AG04450 (cell line): ENCODE measurements at regions not wholly inside any gene's neighbourhood (a gene's known extent, or its start where the extent isn't known, plus 50 kb on each side); places are given as distances from the start of the nearest gene placed in this dataset.
A peak's percentile ranks its signal among the peaks of the same experiment; 100 is the strongest.

ENCODE experiments used
- CTCF ChIA-PET: fragments of 300-600, 350-600 bp; formaldehyde crosslinking; extraction: SDS; loops from one replicate; lab custom pipeline; 2022; ENCODE audit warnings: antibody characterized with exemption, inconsistent platforms; lab: Charles Lee
- POLR2A ChIA-PET: fragments of 350-600 bp; formaldehyde crosslinking; extraction: SDS; loops from one replicate; lab custom pipeline; 2021; ENCODE audit warnings: antibody characterized with exemption, inconsistent platforms; lab: Yijun Ruan, JAX
- DNase-seq: peaks from one replicate; pipeline ENCODE4 v3.0.0-alpha.2; 2011; ENCODE audit warnings: low read depth, low spot score
- H3K27ac ChIP-seq: one replicate; pipeline ENCODE4 v1.5.1; 2012; ENCODE audit warnings: low read depth, low read length, control low read depth
- H3K27me3 ChIP-seq: one replicate; pipeline ENCODE4 v1.6.0; 2012; ENCODE audit warnings: low read length; ENCODE audit not compliant: control insufficient read depth, insufficient read depth
- H3K4me3 ChIP-seq: 2 replicates; pipeline ENCODE4 v1.5.1; 2011; ENCODE audit warnings: mild to moderate bottlenecking, low read depth, low read length, control low read depth
- H3K9me3 ChIP-seq: 2 replicates; pipeline ENCODE4 v1.5.1; 2012; ENCODE audit warnings: low read length; ENCODE audit not compliant: control insufficient read depth, insufficient read depth
- TF ChIP-seq, protein P1 (sequence below): IDR thresholded peaks from 2 replicates; pipeline ENCODE4 v1.5.1; 2011; ENCODE audit warnings: low read depth, low read length, control low read depth, inconsistent platforms

GRCh38 chr6:14488180-14488579 lies 370.6 kb downstream of the CD83 start:
- TF ChIP-seq, protein P1, sequence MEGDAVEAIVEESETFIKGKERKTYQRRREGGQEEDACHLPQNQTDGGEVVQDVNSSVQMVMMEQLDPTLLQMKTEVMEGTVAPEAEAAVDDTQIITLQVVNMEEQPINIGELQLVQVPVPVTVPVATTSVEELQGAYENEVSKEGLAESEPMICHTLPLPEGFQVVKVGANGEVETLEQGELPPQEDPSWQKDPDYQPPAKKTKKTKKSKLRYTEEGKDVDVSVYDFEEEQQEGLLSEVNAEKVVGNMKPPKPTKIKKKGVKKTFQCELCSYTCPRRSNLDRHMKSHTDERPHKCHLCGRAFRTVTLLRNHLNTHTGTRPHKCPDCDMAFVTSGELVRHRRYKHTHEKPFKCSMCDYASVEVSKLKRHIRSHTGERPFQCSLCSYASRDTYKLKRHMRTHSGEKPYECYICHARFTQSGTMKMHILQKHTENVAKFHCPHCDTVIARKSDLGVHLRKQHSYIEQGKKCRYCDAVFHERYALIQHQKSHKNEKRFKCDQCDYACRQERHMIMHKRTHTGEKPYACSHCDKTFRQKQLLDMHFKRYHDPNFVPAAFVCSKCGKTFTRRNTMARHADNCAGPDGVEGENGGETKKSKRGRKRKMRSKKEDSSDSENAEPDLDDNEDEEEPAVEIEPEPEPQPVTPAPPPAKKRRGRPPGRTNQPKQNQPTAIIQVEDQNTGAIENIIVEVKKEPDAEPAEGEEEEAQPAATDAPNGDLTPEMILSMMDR: no peak
- Histone ChIP-seq H3K27me3 (no peaks in the 10 kb centered on the region), H3K4me3 (no peak overlapping the region), H3K27ac (no peak overlapping the region), H3K9me3 (peaks cover 22% of the 10 kb centered on the region)
- ChIA-PET POLR2A (no interaction called here), CTCF (no interaction called here)
- DNase-seq: no peak

- DNase-seq: no peak
- TF ChIP-seq, protein P1: no peak
- Histone ChIP-seq H3K27ac (no peak overlapping the region), H3K9me3 (peaks cover 22% of the 10 kb centered on the region), H3K4me3 (no peak overlapping the region), H3K27me3 (no peaks in the 10 kb centered on the region)
- ChIA-PET POLR2A (no interaction called here), CTCF (interaction anchor here (1.1 kb wide), 1 partner anchor 25 kb away, joined by 3 read pairs; no protein-coding TSS in a partner anchor)
Measured at GRCh38 chr6:14489445-14489844, 371.9 kb downstream of the CD83 start.

DNA sequence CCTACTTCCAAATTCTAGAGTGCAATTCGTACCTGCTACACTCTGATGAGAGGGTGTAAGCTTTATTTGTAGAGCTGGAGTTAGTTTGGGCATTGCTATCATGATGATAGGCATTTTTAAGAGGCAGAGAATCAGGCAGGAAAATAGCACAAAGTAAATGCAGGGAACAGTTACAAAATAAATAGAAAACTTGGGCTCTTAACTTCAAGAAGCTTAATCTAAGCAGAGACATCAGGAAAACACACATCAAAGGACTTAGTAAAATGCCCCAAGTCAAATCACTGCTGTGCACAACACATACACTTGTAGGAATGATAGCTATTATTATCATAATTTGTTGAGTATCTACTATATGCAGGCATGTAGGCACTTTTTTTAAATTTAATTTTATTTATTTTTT lies 381.2 kb downstream of the CD83 start:
- CTCF ChIA-PET: interaction anchor here (0.6 to 0.9 kb wide), 2 partner anchors 177 to 1124 kb away, joined by 3 to 4 read pairs; no protein-coding TSS in a partner anchor
- DNase-seq: no peak
- POLR2A ChIA-PET: no interaction called here

GRCh38 chr6:14499309-14499708 lies 381.7 kb downstream of the CD83 start:
- TF ChIP-seq, protein P1: no peak
- ChIA-PET POLR2A (interaction anchor here (0.8 kb wide), 1 partner anchor 22 kb away, joined by 3 read pairs; no protein-coding TSS in a partner anchor), CTCF (interaction anchor here (0.9 kb wide), 1 partner anchor 1124 kb away, joined by 4 read pairs; no protein-coding TSS in a partner anchor)
- H3K9me3 ChIP-seq: no peaks in the 10 kb centered on the region
- no peak overlapping the region for H3K4me3 ChIP-seq
- H3K27ac ChIP-seq: no peak overlapping the region
- no peaks in the 10 kb centered on the region for H3K27me3 ChIP-seq
- DNase-seq: no peak

More for the DNA sequence above, 381.2 kb downstream of the CD83 start:
- TF ChIP-seq, protein P1: no peak
- Histone ChIP-seq H3K9me3 (no peaks in the 10 kb centered on the region), H3K27me3 (no peaks in the 10 kb centered on the region), H3K27ac (no peak overlapping the region), H3K4me3 (no peak overlapping the region)

GRCh38 chr6:14499841-14500240 lies 382.3 kb downstream of the CD83 start:
- H3K27ac ChIP-seq: no peak overlapping the region
- no peaks in the 10 kb centered on the region for H3K27me3 ChIP-seq
- peak; percentile 65 for DNase-seq
- H3K4me3 ChIP-seq: no peak overlapping the region
- TF ChIP-seq, protein P1: no peak
- H3K9me3 ChIP-seq: no peaks in the 10 kb centered on the region
- CTCF ChIA-PET: no interaction called here
- POLR2A ChIA-PET: interaction anchor here (0.8 kb wide), 1 partner anchor 23 kb away, joined by 3 read pairs; no protein-coding TSS in a partner anchor
